IPS-18a (cell line): ENCODE measurements at regions not wholly inside any gene's neighbourhood (a gene's known extent, or its start where the extent isn't known, plus 50 kb on each side); places are given as distances from the start of the nearest gene placed in this dataset.

ENCODE experiments used
- H3K27ac ChIP-seq: one replicate; pipeline ENCODE4 v1.5.1; 2013; ENCODE audit warnings: low read length
- H3K27me3 ChIP-seq: one replicate; pipeline ENCODE4 v1.6.1; 2013; ENCODE audit warnings: mild to moderate bottlenecking, low read length; ENCODE audit not compliant: control insufficient read depth, insufficient read depth
- H3K36me3 ChIP-seq: one replicate; pipeline ENCODE4 v1.6.1; 2013; ENCODE audit warnings: low read depth, low read length; ENCODE audit not compliant: control insufficient read depth
- H3K4me1 ChIP-seq: one replicate; pipeline ENCODE4 v1.6.1; 2013; ENCODE audit warnings: low read depth, low read length; ENCODE audit not compliant: control insufficient read depth
- H3K4me3 ChIP-seq: one replicate; pipeline ENCODE4 v1.5.1; 2013; ENCODE audit warnings: low read length
- H3K9ac ChIP-seq: one replicate; pipeline ENCODE4 v1.6.1; 2013; ENCODE audit warnings: mild to moderate bottlenecking, low read length, moderate library complexity
- H3K9me3 ChIP-seq: one replicate; pipeline ENCODE4 v1.6.1; 2013; ENCODE audit warnings: low read depth, low read length; ENCODE audit not compliant: control insufficient read depth

- H3K9me3 ChIP-seq, result peaks cover 16% of the 10 kb centered on the region
- H3K27ac ChIP-seq, result no peak overlapping the region
- H3K4me3 ChIP-seq, result no peak overlapping the region
- no peaks in the 10 kb centered on the region for H3K27me3 ChIP-seq
- H3K4me1 ChIP-seq, result no peaks in the 10 kb centered on the region
- H3K9ac ChIP-seq, result no peak overlapping the region
- H3K36me3 ChIP-seq, result no peaks in the 10 kb centered on the region
Measured at GRCh38 chr15:94882071-94882712, 650.8 kb downstream of the MCTP2 start.

GRCh38 chr15:94887391-94887790 lies 656.0 kb downstream of the MCTP2 start:
- peaks cover 4% of the 10 kb centered on the region for H3K9me3 ChIP-seq
- no peaks in the 10 kb centered on the region for H3K4me1 ChIP-seq
- H3K9ac ChIP-seq, result no peak overlapping the region
- no peak overlapping the region for H3K4me3 ChIP-seq
- H3K36me3 ChIP-seq, result no peaks in the 10 kb centered on the region
- no peaks in the 10 kb centered on the region for H3K27me3 ChIP-seq
- H3K27ac ChIP-seq, result no peak overlapping the region

GRCh38 chr15:94889153-94889552 lies 657.8 kb downstream of the MCTP2 start:
- Histone ChIP-seq H3K27ac (no peak overlapping the region), H3K27me3 (no peaks in the 10 kb centered on the region), H3K9ac (no peak overlapping the region), H3K36me3 (no peaks in the 10 kb centered on the region), H3K9me3 (no peaks in the 10 kb centered on the region), H3K4me3 (no peak overlapping the region), H3K4me1 (no peaks in the 10 kb centered on the region)

- H3K27me3 ChIP-seq, result no peaks in the 10 kb centered on the region
- peaks cover 2% of the 10 kb centered on the region for H3K9me3 ChIP-seq
- no peaks in the 10 kb centered on the region for H3K36me3 ChIP-seq
- no peak overlapping the region for H3K4me3 ChIP-seq
- no peak overlapping the region for H3K27ac ChIP-seq
- H3K9ac ChIP-seq, result no peak overlapping the region
- no peaks in the 10 kb centered on the region for H3K4me1 ChIP-seq
Measured at GRCh38 chr15:94893091-94893490, 661.7 kb downstream of the MCTP2 start.

- Histone ChIP-seq H3K27ac (no peak overlapping the region), H3K9ac (no peak overlapping the region), H3K27me3 (no peaks in the 10 kb centered on the region), H3K9me3 (peaks cover 2% of the 10 kb centered on the region), H3K4me3 (no peak overlapping the region), H3K4me1 (no peaks in the 10 kb centered on the region), H3K36me3 (no peaks in the 10 kb centered on the region)
Measured at GRCh38 chr15:94894056-94894455, 662.7 kb downstream of the MCTP2 start.

- Histone ChIP-seq H3K27ac (no peak overlapping the region), H3K4me1 (no peaks in the 10 kb centered on the region), H3K9ac (no peak overlapping the region), H3K4me3 (no peak overlapping the region), H3K9me3 (no peaks in the 10 kb centered on the region), H3K36me3 (no peaks in the 10 kb centered on the region), H3K27me3 (no peaks in the 10 kb centered on the region)
Measured at GRCh38 chr15:94909510-94909909, 678.1 kb downstream of the MCTP2 start.

GRCh38 chr15:94910166-94910565 lies 678.8 kb downstream of the MCTP2 start:
- no peak overlapping the region for H3K4me3 ChIP-seq
- H3K27ac ChIP-seq, result no peak overlapping the region
- H3K27me3 ChIP-seq, result no peaks in the 10 kb centered on the region
- H3K4me1 ChIP-seq, result no peaks in the 10 kb centered on the region
- no peaks in the 10 kb centered on the region for H3K36me3 ChIP-seq
- no peak overlapping the region for H3K9ac ChIP-seq
- H3K9me3 ChIP-seq, result no peaks in the 10 kb centered on the region

- Histone ChIP-seq H3K27ac (no peak overlapping the region), H3K27me3 (no peaks in the 10 kb centered on the region), H3K4me1 (no peaks in the 10 kb centered on the region), H3K36me3 (no peaks in the 10 kb centered on the region), H3K4me3 (no peak overlapping the region), H3K9me3 (no peaks in the 10 kb centered on the region), H3K9ac (no peak overlapping the region)
Measured at GRCh38 chr15:94912760-94913159, 681.4 kb downstream of the MCTP2 start.

GRCh38 chr15:94917068-94917467 lies 685.7 kb downstream of the MCTP2 start:
- no peak overlapping the region for H3K9ac ChIP-seq
- no peaks in the 10 kb centered on the region for H3K36me3 ChIP-seq
- H3K9me3 ChIP-seq, result no peaks in the 10 kb centered on the region
- no peak overlapping the region for H3K4me3 ChIP-seq
- H3K4me1 ChIP-seq, result no peaks in the 10 kb centered on the region
- no peak overlapping the region for H3K27ac ChIP-seq
- H3K27me3 ChIP-seq, result no peaks in the 10 kb centered on the region

GRCh38 chr15:94921936-94922335 lies 690.6 kb downstream of the MCTP2 start:
- Histone ChIP-seq H3K4me1 (no peaks in the 10 kb centered on the region), H3K27me3 (no peaks in the 10 kb centered on the region)

GRCh38 chr15:94924057-94924456 lies 692.7 kb downstream of the MCTP2 start:
- Histone ChIP-seq H3K27me3 (no peaks in the 10 kb centered on the region), H3K36me3 (no peaks in the 10 kb centered on the region), H3K9ac (no peak overlapping the region), H3K4me1 (no peaks in the 10 kb centered on the region), H3K4me3 (no peak overlapping the region), H3K9me3 (no peaks in the 10 kb centered on the region), H3K27ac (no peak overlapping the region)

More at GRCh38 chr15:94921936-94922335, 690.6 kb downstream of the MCTP2 start:
- Histone ChIP-seq H3K36me3 (no peaks in the 10 kb centered on the region), H3K27ac (no peak overlapping the region), H3K9me3 (no peaks in the 10 kb centered on the region), H3K9ac (no peak overlapping the region), H3K4me3 (no peak overlapping the region)

GRCh38 chr15:94924971-94925598 lies 693.7 kb downstream of the MCTP2 start:
- no peak overlapping the region for H3K9ac ChIP-seq
- H3K36me3 ChIP-seq, result no peaks in the 10 kb centered on the region
- no peak overlapping the region for H3K4me3 ChIP-seq
- no peak overlapping the region for H3K27ac ChIP-seq
- H3K9me3 ChIP-seq, result no peaks in the 10 kb centered on the region
- H3K4me1 ChIP-seq, result no peaks in the 10 kb centered on the region
- no peaks in the 10 kb centered on the region for H3K27me3 ChIP-seq
